CD14-positive monocyte (primary cell): ENCODE measurements at regions not wholly inside any gene's neighbourhood (a gene's known extent, or its start where the extent isn't known, plus 50 kb on each side); places are given as distances from the start of the nearest gene placed in this dataset.

Source experiments
- DNase-seq, 3 donors: peaks; one replicate each; pipeline ENCODE4 v3.0.0-alpha.2; 2011 to 2022
- H2AFZ ChIP-seq: 2 replicates; pipeline ENCODE4 v1.6.0; 2012; ENCODE audit warnings: mild to moderate bottlenecking, low read depth, low read length, inconsistent platforms; ENCODE audit not compliant: insufficient read depth, poor library complexity, severe bottlenecking
- H3K27ac ChIP-seq, 2 donors: 1 replicate in 1 of 2; 2 replicates in 1 of 2; pipeline ENCODE4 v1.5.1; 2012 to 2013; ENCODE audit warnings: low read length in 2 of 2, control low read depth in 1 of 2, inconsistent platforms in 1 of 2, low read depth in 1 of 2, mild to moderate bottlenecking in 1 of 2
- H3K27me3 ChIP-seq, 2 donors: one replicate each; pipeline versions ENCODE4 v1.6.0 to v1.6.1; 2011 to 2013; ENCODE audit warnings: low read length in 2 of 2; ENCODE audit not compliant: control insufficient read depth in 2 of 2, insufficient read depth in 2 of 2
- H3K36me3 ChIP-seq, 2 donors: replicated peaks in 1 of 2; 1 replicate in 1 of 2; 2 replicates in 1 of 2; pipeline versions ENCODE4 v1.5.1 to v1.6.1; 2012 to 2013; ENCODE audit warnings: low read length in 2 of 2, control low read depth in 1 of 2, inconsistent platforms in 1 of 2, mild to moderate bottlenecking in 1 of 2; ENCODE audit not compliant: insufficient read depth in 2 of 2, control insufficient read depth in 1 of 2
- H3K4me1 ChIP-seq, 2 donors: 1 replicate in 1 of 2; 2 replicates in 1 of 2; pipeline versions ENCODE4 v1.5.1 to v1.6.1; 2012 to 2013; ENCODE audit warnings: low read length in 2 of 2, control low read depth in 1 of 2, inconsistent platforms in 1 of 2, mild to moderate bottlenecking in 1 of 2, moderate library complexity in 1 of 2; ENCODE audit not compliant: insufficient read depth in 2 of 2, control insufficient read depth in 1 of 2
- H3K4me2 ChIP-seq: replicated peaks from 2 replicates; pipeline ENCODE3; 2012; ENCODE audit warnings: low read length, moderate library complexity, mild to moderate bottlenecking; ENCODE audit not compliant: poor library complexity, severe bottlenecking; ENCODE audit errors: extremely low read depth
- H3K4me3 ChIP-seq, 3 experiments: fragments of 200-600 bp in 1 of 3; sonication (generic) in 1 of 3; replicated peaks in 1 of 3; 1 replicate in 2 of 3; 2 replicates in 1 of 3; pipeline ENCODE4 v1.5.1; 2011 to 2013; ENCODE audit warnings: low read length in 3 of 3, mild to moderate bottlenecking in 3 of 3, control low read depth in 2 of 3, low read depth in 2 of 3, inconsistent platforms in 1 of 3, moderate library complexity in 1 of 3
- H3K79me2 ChIP-seq: 2 replicates; pipeline ENCODE4 v1.6.0; 2012; ENCODE audit warnings: mild to moderate bottlenecking, control low read depth, inconsistent platforms, low read length, moderate library complexity; ENCODE audit not compliant: insufficient read depth
- H3K9ac ChIP-seq: 2 replicates; pipeline ENCODE4 v1.6.0; 2017; ENCODE audit warnings: low read length, mild to moderate bottlenecking; ENCODE audit not compliant: insufficient read depth, poor library complexity, severe bottlenecking
- H3K9me3 ChIP-seq, 2 donors: replicated peaks in 1 of 2; 1 replicate in 1 of 2; 2 replicates in 1 of 2; pipeline versions ENCODE4 v1.5.1 to v1.6.1; 2012 to 2013; ENCODE audit warnings: low read length in 2 of 2, control low read depth in 1 of 2; ENCODE audit not compliant: control insufficient read depth in 1 of 2, insufficient read depth in 1 of 2
- H4K20me1 ChIP-seq: 2 replicates; pipeline ENCODE4 v1.6.0; 2012; ENCODE audit warnings: mild to moderate bottlenecking, low read length, control low read depth, moderate library complexity; ENCODE audit not compliant: insufficient read depth
- H3K27ac Mint-ChIP-seq, 7 donors: one replicate each; pipeline ENCODE4 v1.8.0; 2020; ENCODE audit warnings: mild to moderate bottlenecking in 7 of 7, mixed read lengths in 7 of 7, moderate library complexity in 6 of 7, inconsistent platforms in 2 of 7
- H3K27me3 Mint-ChIP-seq, 3 donors: one replicate each; pipeline ENCODE4 v1.8.0; 2021 to 2022; ENCODE audit warnings: low read depth in 3 of 3, mild to moderate bottlenecking in 3 of 3, mixed read lengths in 3 of 3, moderate library complexity in 3 of 3, inconsistent platforms in 1 of 3
- H3K36me3 Mint-ChIP-seq, 2 donors: one replicate each; pipeline ENCODE4 v1.8.0; 2020; ENCODE audit warnings: mixed read lengths in 2 of 2, inconsistent platforms in 1 of 2, mild to moderate bottlenecking in 1 of 2
- H3K4me1 Mint-ChIP-seq: one replicate; pipeline ENCODE4 v1.8.0; 2020; ENCODE audit warnings: mild to moderate bottlenecking, mixed read lengths
- H3K4me3 Mint-ChIP-seq, 2 donors: one replicate each; pipeline ENCODE4 v1.8.0; 2020; ENCODE audit warnings: mild to moderate bottlenecking in 2 of 2, mixed read lengths in 2 of 2, moderate library complexity in 1 of 2
- H3K9me3 Mint-ChIP-seq, 7 donors: one replicate each; pipeline ENCODE4 v1.8.0; 2020 to 2022; ENCODE audit warnings: mixed read lengths in 7 of 7, mild to moderate bottlenecking in 6 of 7, moderate library complexity in 6 of 7, inconsistent platforms in 2 of 7
- WGBS: methylation state at CpG from one replicate; pipeline ENCODE4 v1.1.5; 2013; ENCODE audit warnings: missing lambda C conversion rate; ENCODE audit not compliant: insufficient coverage; 5-methylcytosine and 5-hydroxymethylcytosine counted together
- intact Hi-C, 2 donors: fragments of 100-400 bp; cut with micrococcal nuclease; formaldehyde crosslinking; loops; one replicate each; pipeline versions ENCODE4 v1.15.0 to v1.15.1; 2023
- TF ChIP-seq, protein P1 (sequence below): fragments of 200-600 bp; IDR thresholded peaks from one replicate; pipeline ENCODE4 v1.8.0; 2022; ENCODE audit warnings: antibody characterized with exemption, mild to moderate bottlenecking

DNA sequence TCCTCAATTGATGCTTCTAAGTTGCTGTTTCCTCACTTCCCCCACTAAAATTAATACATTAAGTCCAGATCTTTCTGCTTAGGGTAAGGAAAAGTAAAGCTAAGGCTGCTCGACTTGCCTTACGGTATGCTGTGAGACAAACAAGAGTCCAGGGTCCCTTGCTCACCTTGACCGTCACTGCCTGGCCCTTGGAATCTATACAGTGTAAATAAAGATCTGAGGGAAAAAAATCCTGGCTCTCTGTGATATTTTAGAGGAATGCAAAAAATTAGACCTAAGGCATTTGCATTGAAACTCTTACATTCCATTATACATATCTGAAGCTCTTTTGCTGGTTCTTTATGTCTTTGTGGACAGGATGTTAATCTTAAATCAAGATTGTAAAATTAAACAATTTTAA is 129.6 kb upstream of the HCCS start:
- Mint-ChIP-seq H3K27me3 (no peaks in the 10 kb centered on the region), H3K36me3 (no peaks in the 10 kb centered on the region), H3K4me1 (no peaks in the 10 kb centered on the region), H3K4me3 (no peak overlapping the region), H3K27ac (no peak overlapping the region), H3K9me3 (peaks cover 0 to 8% (median 4%) of the 10 kb centered on the region in 7 donors)
- DNase-seq = no peak
- TF ChIP-seq, protein P1, sequence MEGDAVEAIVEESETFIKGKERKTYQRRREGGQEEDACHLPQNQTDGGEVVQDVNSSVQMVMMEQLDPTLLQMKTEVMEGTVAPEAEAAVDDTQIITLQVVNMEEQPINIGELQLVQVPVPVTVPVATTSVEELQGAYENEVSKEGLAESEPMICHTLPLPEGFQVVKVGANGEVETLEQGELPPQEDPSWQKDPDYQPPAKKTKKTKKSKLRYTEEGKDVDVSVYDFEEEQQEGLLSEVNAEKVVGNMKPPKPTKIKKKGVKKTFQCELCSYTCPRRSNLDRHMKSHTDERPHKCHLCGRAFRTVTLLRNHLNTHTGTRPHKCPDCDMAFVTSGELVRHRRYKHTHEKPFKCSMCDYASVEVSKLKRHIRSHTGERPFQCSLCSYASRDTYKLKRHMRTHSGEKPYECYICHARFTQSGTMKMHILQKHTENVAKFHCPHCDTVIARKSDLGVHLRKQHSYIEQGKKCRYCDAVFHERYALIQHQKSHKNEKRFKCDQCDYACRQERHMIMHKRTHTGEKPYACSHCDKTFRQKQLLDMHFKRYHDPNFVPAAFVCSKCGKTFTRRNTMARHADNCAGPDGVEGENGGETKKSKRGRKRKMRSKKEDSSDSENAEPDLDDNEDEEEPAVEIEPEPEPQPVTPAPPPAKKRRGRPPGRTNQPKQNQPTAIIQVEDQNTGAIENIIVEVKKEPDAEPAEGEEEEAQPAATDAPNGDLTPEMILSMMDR = no peak
- Histone ChIP-seq H3K36me3 (no peaks in the 10 kb centered on the region), H3K9ac (no peak overlapping the region), H4K20me1 (no peaks in the 10 kb centered on the region), H3K4me3 (no peak overlapping the region), H2AFZ (no peak overlapping the region), H3K27me3 (no peaks in the 10 kb centered on the region), H3K27ac (no peak overlapping the region), H3K4me2 (no peak overlapping the region), H3K4me1 (no peaks in the 10 kb centered on the region), H3K79me2 (no peaks in the 10 kb centered on the region), H3K9me3 (peaks cover 0 to 7% of the 10 kb centered on the region in 2 donors)
- no CpG with 5 or more reads among the region's 3 CpGs for WGBS
- intact Hi-C loops = no loop called here

DNA sequence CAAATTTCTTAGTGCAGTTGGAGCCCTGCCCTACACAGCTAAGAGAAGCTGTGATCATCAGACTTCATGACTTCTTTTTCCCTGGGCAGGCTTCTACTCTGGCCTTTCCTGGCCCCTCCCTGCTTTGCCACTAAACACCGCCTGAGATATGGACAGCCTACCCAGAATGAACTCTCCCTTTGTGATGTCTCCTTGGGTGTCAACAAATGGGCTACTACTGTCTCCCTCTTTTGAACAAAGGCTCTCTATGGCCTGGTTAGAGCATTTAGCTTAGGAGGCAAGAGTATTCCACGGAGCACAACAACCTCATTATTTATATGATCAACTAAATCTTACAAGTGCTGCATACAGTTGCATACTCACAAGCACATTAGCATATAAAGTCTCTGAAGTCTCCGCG is 127.6 kb upstream of the HCCS start:
- H3K4me1 ChIP-seq = no peaks in the 10 kb centered on the region
- DNase-seq = no peak
- no peaks in the 10 kb centered on the region for H3K79me2 ChIP-seq
- TF ChIP-seq, protein P1 = no peak
- no peak overlapping the region for H3K4me2 ChIP-seq
- no peak overlapping the region for H3K9ac ChIP-seq
- no peaks in the 10 kb centered on the region for H4K20me1 ChIP-seq
- peaks cover 0 to 7% of the 10 kb centered on the region in 2 donors for H3K9me3 ChIP-seq
- no peaks in the 10 kb centered on the region for H3K36me3 Mint-ChIP-seq
- no peaks in the 10 kb centered on the region for H3K27me3 ChIP-seq
- H3K4me3 Mint-ChIP-seq = no peak overlapping the region
- H3K9me3 Mint-ChIP-seq = peaks cover 0 to 10% (median 6%) of the 10 kb centered on the region in 7 donors
- H3K4me1 Mint-ChIP-seq = no peaks in the 10 kb centered on the region
- intact Hi-C loops = no loop called here
- H3K27me3 Mint-ChIP-seq = no peaks in the 10 kb centered on the region
- no peak overlapping the region for H3K27ac Mint-ChIP-seq
- H3K27ac ChIP-seq = no peak overlapping the region
- no peak overlapping the region for H2AFZ ChIP-seq
- no peak overlapping the region for H3K4me3 ChIP-seq
- H3K36me3 ChIP-seq = no peaks in the 10 kb centered on the region
- WGBS = no CpG with 5 or more reads among the region's 4 CpGs
